LHCN-M2 (cell line): ENCODE measurements at regions not wholly inside any gene's neighbourhood (a gene's known extent, or its start where the extent isn't known, plus 50 kb on each side); places are given as distances from the start of the nearest gene placed in this dataset.
A peak's percentile ranks its signal among the peaks of the same experiment; 100 is the strongest.
"Not testable (repeated sequence)": the region's sequence is repeated elsewhere in the genome, so short reads cannot be mapped to it uniquely, and the experiment has no call there.

Experiments used
- DNase-seq: peaks from one replicate; pipeline ENCODE4 v3.0.0-alpha.2; 2012; ENCODE audit warnings: low read depth

DNA sequence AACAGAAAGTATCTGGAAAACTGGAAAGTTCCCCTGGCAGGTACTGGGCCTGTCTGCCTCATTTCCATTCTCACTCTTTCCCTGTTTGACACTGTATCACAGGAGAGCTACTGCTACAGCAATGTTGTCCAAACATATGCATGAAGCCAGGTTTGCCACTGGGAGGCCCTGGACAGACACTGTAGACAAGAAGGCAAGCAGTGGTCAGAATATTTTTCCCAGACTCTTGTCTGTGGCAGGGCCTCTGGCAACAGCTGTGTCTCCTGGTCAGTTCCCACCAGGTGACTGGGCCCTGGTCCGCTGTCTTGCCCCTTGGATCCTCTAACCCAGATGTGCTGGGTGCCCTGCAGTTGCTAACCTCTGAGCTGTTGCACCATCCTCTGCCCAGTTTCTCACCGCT lies 178.9 kb upstream of the FANCL start:
- no peak for DNase-seq

DNA sequence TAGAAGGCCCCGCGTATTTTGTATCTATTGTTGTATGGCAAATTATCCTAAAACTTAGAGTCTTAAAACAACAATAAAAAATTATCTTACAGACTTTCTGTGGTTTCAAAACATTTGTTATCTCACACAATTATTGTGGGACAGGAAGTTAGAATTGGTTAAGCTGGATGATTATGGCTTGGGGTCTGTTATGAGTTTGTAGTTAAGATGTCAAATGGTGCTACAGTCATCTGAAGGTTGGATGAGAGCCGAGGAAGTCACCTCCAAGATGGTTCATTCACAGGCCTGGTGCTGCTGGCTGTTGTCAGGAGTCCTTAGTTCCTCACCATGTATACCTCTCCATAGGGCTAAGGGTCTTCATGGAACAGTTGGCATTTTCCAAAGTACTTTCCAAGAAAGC lies 175.6 kb upstream of the FANCL start:
- no peak for DNase-seq

DNA sequence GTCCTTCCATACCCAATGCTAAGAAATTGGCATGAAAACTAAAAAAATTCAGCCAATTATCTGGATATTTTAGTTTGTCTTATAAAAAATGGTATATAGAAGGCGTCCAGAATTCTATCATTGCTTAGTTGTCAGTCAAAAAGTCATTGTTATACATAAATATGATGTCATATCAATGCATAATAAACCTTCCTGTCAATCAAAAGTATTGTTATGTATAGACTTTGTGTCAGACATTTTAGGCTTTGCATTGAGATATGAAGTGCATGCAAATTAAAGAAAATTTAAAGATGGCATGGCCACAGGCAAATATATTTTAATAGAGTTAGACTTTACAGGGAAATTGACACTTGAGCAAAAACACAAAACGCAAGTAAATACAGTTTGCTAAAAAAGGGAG lies 173.4 kb upstream of the FANCL start:
- no peak for DNase-seq

- no peak for DNase-seq
Measured at GRCh38 chr2:58410549-58410948, 169.4 kb upstream of the FANCL start.

- DNase-seq = no peak
Measured at GRCh38 chr2:58407487-58407886, 166.4 kb upstream of the FANCL start.

DNA sequence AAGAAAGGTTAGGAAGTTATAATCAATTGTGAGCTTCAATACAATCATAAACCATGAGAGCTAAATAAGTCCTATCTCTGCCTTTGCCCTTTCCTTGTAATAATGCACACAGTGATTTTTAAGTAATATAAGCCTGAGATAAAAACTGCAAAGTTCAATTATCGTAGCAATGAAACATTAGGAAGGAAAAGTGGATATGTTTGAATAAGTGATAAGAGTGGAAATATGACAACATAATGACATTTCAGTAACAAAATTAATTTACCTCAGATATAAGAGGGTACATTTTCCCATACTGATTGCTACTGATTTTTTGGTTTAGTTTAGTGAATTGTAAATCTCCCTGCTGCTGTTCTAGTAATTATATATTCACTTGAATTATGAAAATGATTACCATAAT lies 164.2 kb upstream of the FANCL start:
- DNase-seq = no peak

GRCh38 chr2:58401936-58402335 lies 160.8 kb upstream of the FANCL start:
- DNase-seq = no peak

GRCh38 chr2:58398406-58398805 lies 157.3 kb upstream of the FANCL start:
- no peak for DNase-seq

GRCh38 chr2:58387701-58388100 lies 146.6 kb upstream of the FANCL start:
- no peak for DNase-seq

DNA sequence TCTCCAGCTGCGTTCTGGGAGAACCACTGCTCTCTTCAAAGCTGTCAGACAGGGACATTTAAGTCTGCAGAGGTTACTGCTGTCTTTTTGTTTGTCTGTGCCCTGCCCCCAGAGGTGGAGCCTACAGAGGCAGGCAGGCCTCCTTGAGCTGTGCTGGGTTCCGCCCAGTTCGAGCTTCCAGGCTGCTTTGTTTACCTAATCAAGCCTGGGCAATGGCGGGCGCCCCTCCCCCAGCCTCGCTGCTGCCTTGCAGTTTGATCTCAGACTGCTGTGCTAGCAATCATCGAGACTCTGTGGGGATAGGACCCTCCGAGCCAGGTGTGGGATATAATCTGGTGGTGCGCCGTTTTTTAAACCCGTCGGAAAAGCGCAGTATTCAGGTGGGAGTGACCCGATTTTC lies 145.8 kb upstream of the FANCL start:
- DNase-seq = not testable (repeated sequence)

DNA sequence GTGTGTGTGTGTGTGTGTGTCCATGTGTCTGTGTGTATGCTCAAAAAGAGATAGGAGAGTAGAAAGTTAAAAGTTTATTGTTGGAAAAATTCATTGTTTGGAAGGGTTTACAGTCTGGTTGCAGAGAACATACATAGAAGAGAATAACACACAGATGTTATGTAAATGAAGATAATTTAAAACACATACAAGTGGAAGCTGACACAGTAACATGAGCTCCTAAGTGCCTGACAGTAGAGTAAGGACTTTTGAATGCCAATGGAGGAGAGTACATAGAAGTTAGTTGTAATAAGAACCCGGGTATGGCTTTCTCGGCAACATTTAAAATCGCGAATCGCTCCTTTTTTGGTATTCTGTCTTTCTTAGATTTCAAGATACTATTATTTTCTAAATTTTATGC lies 137.0 kb upstream of the FANCL start:
- no peak for DNase-seq

- DNase-seq = no peak
Measured at GRCh38 chr2:58377181-58377580, 136.1 kb upstream of the FANCL start.

DNA sequence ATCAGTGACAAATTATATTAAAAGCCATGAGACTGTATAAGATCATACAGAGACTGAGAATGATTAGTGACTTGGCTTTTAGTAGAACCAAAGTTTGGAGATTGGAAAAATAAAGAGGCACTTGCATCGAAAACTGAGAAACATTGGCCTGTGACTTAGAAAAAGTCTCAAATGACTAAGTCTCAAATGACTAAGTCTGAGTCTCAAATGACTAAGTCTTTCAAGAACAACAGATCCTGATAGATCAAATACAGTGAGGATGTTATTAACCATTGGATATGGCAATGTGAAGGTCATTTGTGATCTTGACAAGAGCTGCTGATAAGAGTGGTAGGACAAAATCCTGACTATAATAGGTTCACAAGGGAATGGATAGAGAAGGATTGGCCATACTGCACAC lies 135.5 kb upstream of the FANCL start:
- DNase-seq = peak; percentile 41

- no peak for DNase-seq
Measured at GRCh38 chr2:58369594-58369993, 128.5 kb upstream of the FANCL start.

DNA sequence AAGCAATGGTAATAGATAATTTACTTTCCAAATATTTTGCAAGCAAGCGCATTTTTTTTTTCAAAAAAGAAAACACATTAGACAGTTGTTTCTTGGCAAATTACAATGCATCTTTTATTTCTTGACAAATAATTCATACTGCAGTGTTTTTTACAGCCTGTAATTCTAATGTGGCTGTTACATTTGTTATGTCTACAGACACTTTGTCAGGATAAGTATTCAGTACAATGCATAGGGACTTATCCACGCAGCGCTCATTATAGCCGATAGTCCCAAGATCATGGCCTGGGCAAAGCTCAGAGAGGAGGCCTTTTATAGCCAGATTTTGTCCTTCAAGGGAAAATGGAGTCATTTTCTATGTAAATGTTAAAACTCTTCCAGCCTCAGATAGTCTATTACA lies 123.0 kb upstream of the FANCL start:
- DNase-seq = no peak

- DNase-seq = no peak
Measured at GRCh38 chr2:58358026-58358425, 116.9 kb upstream of the FANCL start.

- DNase-seq = no peak
Measured at GRCh38 chr2:58357521-58357920, 116.4 kb upstream of the FANCL start.

DNA sequence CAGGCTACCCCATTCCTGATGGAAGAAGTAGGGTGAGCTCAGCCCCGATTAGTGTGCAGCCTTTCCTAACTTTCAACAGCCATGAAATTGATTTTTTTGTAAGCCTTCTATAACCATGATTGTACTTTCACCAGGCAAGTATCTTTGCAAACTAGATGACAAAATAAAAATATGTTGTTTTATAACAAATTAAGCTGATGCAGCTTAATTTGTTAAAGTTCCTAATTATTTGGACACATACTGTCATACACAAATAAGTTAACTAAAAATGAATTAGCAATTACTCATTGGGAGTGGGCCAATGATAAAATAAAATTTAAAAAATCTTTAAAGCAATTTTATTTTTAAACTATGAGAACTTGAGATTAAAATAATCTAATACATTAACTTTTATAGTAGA lies 113.1 kb upstream of the FANCL start:
- no peak for DNase-seq

- DNase-seq = no peak
Measured at GRCh38 chr2:58350484-58350883, 109.4 kb upstream of the FANCL start.

DNA sequence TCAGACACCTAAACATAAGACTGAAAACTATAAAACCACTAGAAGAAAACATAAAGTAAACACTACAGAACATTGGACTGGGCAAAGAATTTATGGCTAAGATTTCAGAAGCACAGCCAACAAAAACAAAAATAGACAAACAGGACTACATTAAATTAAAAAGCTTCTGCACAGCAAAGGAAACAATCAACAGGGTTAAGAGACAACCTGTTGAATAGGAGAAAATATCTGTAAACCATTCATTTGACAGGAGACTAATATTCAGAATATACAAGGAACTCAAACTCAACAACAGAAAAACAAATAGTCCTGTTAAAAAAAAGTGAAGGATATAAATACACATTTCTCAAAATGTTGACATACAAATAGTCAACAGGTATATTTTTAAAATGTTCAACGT lies 106.7 kb upstream of the FANCL start:
- DNase-seq = no peak

DNA sequence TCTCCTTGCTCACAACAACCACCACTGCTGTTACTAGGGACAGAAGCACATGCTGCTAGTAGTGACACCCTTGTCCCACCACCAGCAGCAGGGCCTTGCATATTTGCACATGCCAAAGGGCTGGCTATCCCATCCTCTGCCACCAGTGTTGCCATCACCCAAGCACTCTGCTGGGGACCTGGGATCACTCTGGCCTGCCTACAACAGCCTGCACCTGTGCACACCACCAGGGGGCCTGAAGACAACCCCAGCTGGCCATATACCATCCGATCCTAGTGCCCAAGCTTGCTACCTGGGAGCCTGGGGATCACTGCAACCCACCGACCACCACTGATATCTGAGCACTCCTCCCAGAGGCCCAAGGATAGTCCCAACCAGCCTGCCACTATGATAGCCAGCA lies 99.9 kb upstream of the FANCL start:
- DNase-seq = no peak

DNA sequence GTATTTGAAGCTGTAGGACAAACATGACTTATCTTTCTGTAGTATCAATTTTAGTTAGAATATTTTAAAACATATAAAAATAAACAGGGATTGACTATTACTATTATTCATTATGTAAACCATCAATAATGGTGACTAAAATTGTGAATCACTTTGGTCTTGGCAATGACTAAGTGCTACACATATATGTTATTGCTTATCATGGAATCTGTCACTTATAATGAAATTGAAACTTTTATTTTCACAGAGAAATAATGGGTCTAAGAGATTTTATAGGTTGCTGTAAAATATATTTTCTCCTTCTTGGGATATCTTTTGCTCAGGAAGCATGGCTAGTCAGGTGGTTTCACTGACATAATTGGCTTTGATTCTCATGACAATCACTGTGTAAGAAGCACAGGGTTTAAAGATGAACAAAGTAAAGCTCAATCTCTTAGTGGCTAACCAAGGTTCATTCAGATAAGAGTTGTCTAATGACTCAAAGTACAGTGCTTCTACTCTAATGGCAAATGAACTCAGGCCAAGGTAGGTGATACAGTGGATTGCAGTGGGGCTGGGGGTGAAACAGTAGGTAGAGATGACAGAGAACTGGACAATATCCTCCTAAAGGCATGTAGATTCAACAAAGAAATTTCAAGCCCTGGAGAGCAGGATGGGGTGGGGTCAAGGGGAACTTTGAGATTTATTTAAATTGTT lies 98.6 kb upstream of the FANCL start:
- DNase-seq = no peak

DNA sequence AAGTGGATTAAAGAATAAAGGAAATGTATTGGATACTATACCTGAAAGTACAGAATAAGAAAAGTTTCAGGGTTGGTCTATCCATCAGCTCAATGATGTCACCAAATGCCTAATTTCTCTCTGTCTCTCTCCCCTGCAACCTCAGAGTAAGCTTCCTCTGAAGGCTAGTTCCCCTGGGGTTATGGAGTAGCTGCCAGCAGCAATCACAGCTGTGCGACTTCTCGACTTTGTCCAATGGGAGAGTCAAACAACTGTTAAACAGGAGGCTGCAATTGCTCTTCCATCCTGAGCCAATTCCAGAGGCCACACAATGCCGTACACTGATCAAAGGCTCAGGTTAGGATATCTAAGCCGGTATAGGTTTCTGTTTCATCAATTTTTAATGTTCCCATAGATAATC lies 95.3 kb upstream of the FANCL start:
- DNase-seq = peak; percentile 51

- no peak for DNase-seq
Measured at GRCh38 chr2:58334414-58334813, 93.3 kb upstream of the FANCL start.
